ENCODE measurements at regions not wholly inside any gene's neighbourhood (a gene's known extent, or its start where the extent isn't known, plus 50 kb on each side); places are given as distances from the start of the nearest gene placed in this dataset.

GRCh38 chr19:29439021-29439420, 86.8 kb upstream of the VSTM2B start:
- TF ChIP-seq CTCF (IDR thresholded peaks at IDR 0.05; ENCODE audit: low read depth, low read length) (no peak), EZH2phosphoT487 (IDR thresholded peaks at IDR 0.05; ENCODE audit: low read depth) (no peak)
